ENCODE measurements at regions not wholly inside any gene's neighbourhood (a gene's known extent, or its start where the extent isn't known, plus 50 kb on each side); places are given as distances from the start of the nearest gene placed in this dataset.

GRCh38 chr1:60213253-60213652 lies 139.7 kb upstream of the C1orf87 start:
- no peak for DNase-seq (ENCODE audit: low read depth)
- no peak overlapping the region for H3K4me3 ChIP-seq (ENCODE audit: low read depth, low read length)
- no peak for TF ChIP-seq CTCF (IDR thresholded peaks at IDR 0.05; ENCODE audit: low read depth, low read length, missing control alignments)
- in situ Hi-C loops (cut with HindIII; ENCODE audit: low sequenced_read_pairs) = no loop called here

- no peak overlapping the region for H3K4me3 ChIP-seq (ENCODE audit: low read depth, low read length)
- no peak for TF ChIP-seq CTCF (IDR thresholded peaks at IDR 0.05; ENCODE audit: low read depth, low read length, missing control alignments)
- no peak for DNase-seq (ENCODE audit: low read depth)
- in situ Hi-C loops (cut with HindIII; ENCODE audit: low sequenced_read_pairs) = no loop called here
Measured at GRCh38 chr1:60196026-60196425, 122.5 kb upstream of the C1orf87 start.

- TF ChIP-seq CTCF (IDR thresholded peaks at IDR 0.05; ENCODE audit: low read depth, low read length, missing control alignments) = no peak
- in situ Hi-C loops (cut with HindIII; ENCODE audit: low sequenced_read_pairs) = no loop called here
- H3K4me3 ChIP-seq (ENCODE audit: low read depth, low read length) = no peak overlapping the region
- DNase-seq (ENCODE audit: low read depth) = no peak
Measured at GRCh38 chr1:60185684-60186083, 112.1 kb upstream of the C1orf87 start.

- no peak for DNase-seq (ENCODE audit: low read depth)
- in situ Hi-C loops (cut with HindIII; ENCODE audit: low sequenced_read_pairs) = no loop called here
- no peak overlapping the region for H3K4me3 ChIP-seq (ENCODE audit: low read depth, low read length)
- TF ChIP-seq CTCF (IDR thresholded peaks at IDR 0.05; ENCODE audit: low read depth, low read length, missing control alignments) = no peak
Measured at GRCh38 chr1:60184521-60184920, 111.0 kb upstream of the C1orf87 start.

- DNase-seq (ENCODE audit: low read depth) = no peak
- in situ Hi-C loops (cut with HindIII; ENCODE audit: low sequenced_read_pairs) = no loop called here
Measured at GRCh38 chr1:60173729-60174505, 100.3 kb upstream of the C1orf87 start.

GRCh38 chr1:60173006-60173405 lies 99.4 kb upstream of the C1orf87 start:
- H3K4me3 ChIP-seq (ENCODE audit: low read depth, low read length) = no peak overlapping the region
- DNase-seq (ENCODE audit: low read depth) = no peak
- no peak for TF ChIP-seq CTCF (IDR thresholded peaks at IDR 0.05; ENCODE audit: low read depth, low read length, missing control alignments)
- in situ Hi-C loops (cut with HindIII; ENCODE audit: low sequenced_read_pairs) = no loop called here

More at GRCh38 chr1:60173729-60174505, 100.3 kb upstream of the C1orf87 start:
- no peak for TF ChIP-seq CTCF (IDR thresholded peaks at IDR 0.05; ENCODE audit: low read depth, low read length, missing control alignments)
- no peak overlapping the region for H3K4me3 ChIP-seq (ENCODE audit: low read depth, low read length)
